ENCODE measurements at regions not wholly inside any gene's neighbourhood (a gene's known extent, or its start where the extent isn't known, plus 50 kb on each side); places are given as distances from the start of the nearest gene placed in this dataset. TPM values are rescaled to one million over a fixed set of nuclear protein-coding genes. Genes with fewer than 3 reads are reported as not detected.

Small RNA genes in the stretch of these regions (small RNA-seq; reads per million reads assigned to genes)
- gene MIR8070: not detected

Data from hematopoietic multipotent progenitor cell (in vitro differentiated cells).